ENCODE measurements at regions not wholly inside any gene's neighbourhood (a gene's known extent, or its start where the extent isn't known, plus 50 kb on each side); places are given as distances from the start of the nearest gene placed in this dataset.
"Not testable (repeated sequence)": the region's sequence is repeated elsewhere in the genome, so short reads cannot be mapped to it uniquely, and the experiment has no call there.

GRCh38 chr5:152104211-152104610 is 179.6 kb upstream of the GLRA1 start:
- no peak for DNase-seq

- DNase-seq: not testable (repeated sequence)
These were observed 178.3 kb upstream of the GLRA1 start for GRCh38 chr5:152102908-152103307.

- DNase-seq: no peak
These were observed 177.4 kb upstream of the GLRA1 start for GRCh38 chr5:152102057-152102456.

- no peak for DNase-seq
These were observed 175.8 kb upstream of the GLRA1 start for GRCh38 chr5:152100462-152100861.

GRCh38 chr5:152097128-152097527 is 172.5 kb upstream of the GLRA1 start:
- DNase-seq: no peak

GRCh38 chr5:152094716-152095115 is 170.1 kb upstream of the GLRA1 start:
- DNase-seq: no peak

- no peak for DNase-seq
These were observed 169.4 kb upstream of the GLRA1 start for GRCh38 chr5:152094060-152094459.

- DNase-seq: no peak
These were observed 167.9 kb upstream of the GLRA1 start for GRCh38 chr5:152092580-152092979.

- DNase-seq: no peak
These were observed 165.0 kb upstream of the GLRA1 start for GRCh38 chr5:152089644-152090043.

GRCh38 chr5:152086668-152087067 is 162.0 kb upstream of the GLRA1 start:
- DNase-seq: no peak

GRCh38 chr5:152084476-152084875 is 159.8 kb upstream of the GLRA1 start:
- DNase-seq: no peak

- DNase-seq: no peak
These were observed 158.6 kb upstream of the GLRA1 start for GRCh38 chr5:152083231-152083630.

- no peak for DNase-seq
These were observed 147.4 kb upstream of the GLRA1 start for GRCh38 chr5:152072091-152072490.

GRCh38 chr5:152070591-152070990 is 145.9 kb upstream of the GLRA1 start:
- DNase-seq: no peak

GRCh38 chr5:152066784-152067183 is 142.1 kb upstream of the GLRA1 start:
- DNase-seq: no peak

GRCh38 chr5:152063004-152063403 is 138.4 kb upstream of the GLRA1 start:
- DNase-seq: no peak

GRCh38 chr5:152061095-152061494 is 136.4 kb upstream of the GLRA1 start:
- DNase-seq: no peak

GRCh38 chr5:152058267-152058666 is 133.6 kb upstream of the GLRA1 start:
- DNase-seq: no peak

GRCh38 chr5:152056931-152057330 is 132.3 kb upstream of the GLRA1 start:
- DNase-seq: no peak

- no peak for DNase-seq
These were observed 127.8 kb upstream of the GLRA1 start for GRCh38 chr5:152052470-152052869.

GRCh38 chr5:152051499-152052454 is 127.1 kb upstream of the GLRA1 start:
- no peak for DNase-seq

- DNase-seq: no peak
These were observed 121.7 kb upstream of the GLRA1 start for GRCh38 chr5:152046361-152046760.

- DNase-seq: not testable (repeated sequence)
These were observed 114.2 kb upstream of the GLRA1 start for GRCh38 chr5:152038856-152039255.

- peak; percentile 17 for DNase-seq
These were observed 101.8 kb upstream of the GLRA1 start for GRCh38 chr5:152026328-152027024.
